ENCODE measurements at regions not wholly inside any gene's neighbourhood (a gene's known extent, or its start where the extent isn't known, plus 50 kb on each side); places are given as distances from the start of the nearest gene placed in this dataset.

GRCh38 chr20:20851385-20851784, 138.9 kb upstream of the RALGAPA2 start:
- no peak for TF ChIP-seq RFX5 (IDR thresholded peaks at IDR 0.05)
- no peak for TF ChIP-seq SMC3 (IDR thresholded peaks at IDR 0.05)
- TF ChIP-seq ATOH8 (CRISPR knock-in tag; IDR thresholded peaks at IDR 0.05; ENCODE audit: low read depth): no peak
- TF ChIP-seq CHD4 (IDR thresholded peaks at IDR 0.05; ENCODE audit: borderline replicate concordance): no peak
- TF ChIP-seq CEBPB (IDR thresholded peaks at IDR 0.05): no peak
- TF ChIP-seq CTCF (IDR thresholded peaks at IDR 0.05): no peak
- no peak for TF ChIP-seq ELK1 (IDR thresholded peaks at IDR 0.05; ENCODE audit: low read depth, low read length)
- TF ChIP-seq PHF8 (IDR thresholded peaks at IDR 0.05; ENCODE audit: borderline replicate concordance, low read depth): no peak
- no peak for TF ChIP-seq POLR2A (IDR thresholded peaks at IDR 0.05; ENCODE audit: low read length)
- TF ChIP-seq RAD21 (conservative IDR thresholded peaks at IDR 0.05 in 1 of 2, IDR thresholded peaks at IDR 0.05 in 1 of 2): no peak
